HG02973 (cell line): ENCODE measurements at regions not wholly inside any gene's neighbourhood (a gene's known extent, or its start where the extent isn't known, plus 50 kb on each side); places are given as distances from the start of the nearest gene placed in this dataset.

Experiments used
- ATAC-seq: cut with Tn5 transposase; IDR thresholded peaks from one replicate; pipeline ENCODE4 v1.9.1; 2021; ENCODE audit warnings: moderate library complexity; ENCODE audit not compliant: unreplicated experiment

- ATAC-seq: no peak
These were observed 646.4 kb upstream of the MGMT start for GRCh38 chr10:128820663-128821062.

- ATAC-seq: no peak
These were observed 643.8 kb upstream of the MGMT start for GRCh38 chr10:128823201-128823600.

DNA sequence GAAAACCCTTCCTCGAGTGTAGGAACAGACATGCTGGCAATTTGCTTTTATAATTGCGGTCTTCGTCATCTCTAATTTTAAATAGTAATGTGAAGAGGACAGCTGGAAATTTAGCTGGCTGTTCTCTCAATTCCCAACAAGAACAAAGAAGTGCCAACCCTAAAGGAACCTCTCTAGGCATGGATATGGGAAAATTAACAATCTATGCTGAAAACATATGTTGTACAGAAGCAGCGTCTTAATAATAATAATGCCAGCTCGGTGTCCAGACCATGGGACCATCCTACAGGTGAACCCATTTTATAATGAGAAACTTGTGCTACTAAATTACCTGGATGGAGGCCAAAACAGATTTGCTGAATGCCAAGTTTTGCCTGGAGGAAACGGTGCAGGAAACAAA is 641.4 kb upstream of the MGMT start:
- ATAC-seq: no peak

- no peak for ATAC-seq
These were observed 633.4 kb upstream of the MGMT start for GRCh38 chr10:128833671-128834070.

DNA sequence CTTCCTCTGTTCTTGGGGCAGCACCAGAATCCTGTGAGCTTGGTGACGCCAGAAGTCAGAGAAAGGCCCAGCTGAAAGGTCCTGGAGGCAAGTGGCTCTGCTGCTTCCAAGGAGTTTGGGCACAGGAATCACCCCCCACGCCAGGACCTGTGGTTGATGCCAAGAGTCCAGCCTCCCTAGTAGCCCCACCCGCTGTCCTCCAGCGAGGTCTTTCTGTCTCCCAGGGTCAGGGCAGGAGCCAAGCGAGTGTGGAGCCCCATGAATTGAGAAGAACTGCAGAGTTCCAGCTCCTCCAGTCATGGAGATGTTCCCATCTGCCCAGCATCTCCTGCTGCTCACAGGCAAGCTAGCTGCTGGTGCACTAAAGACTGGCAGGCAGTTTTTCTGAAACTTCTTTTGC is 631.7 kb upstream of the MGMT start:
- ATAC-seq: no peak

DNA sequence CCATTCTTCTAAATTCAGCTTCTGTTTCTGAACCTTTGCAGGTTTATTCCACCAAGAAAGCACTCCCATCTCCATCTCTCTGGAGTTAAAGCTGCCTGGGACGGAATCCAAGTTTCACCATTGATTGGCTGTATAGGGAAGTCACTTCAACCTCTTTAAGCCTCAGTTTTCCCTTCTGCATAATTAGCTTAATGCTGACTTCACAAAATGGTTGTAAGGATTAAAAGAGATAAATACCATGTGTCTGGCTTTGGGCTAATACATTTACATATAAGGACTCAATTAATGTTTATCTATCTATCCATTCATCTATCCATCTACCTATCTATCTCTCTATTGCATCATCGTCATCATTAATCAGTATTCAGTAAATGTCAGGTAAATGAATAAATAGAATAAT is 629.6 kb upstream of the MGMT start:
- no peak for ATAC-seq

GRCh38 chr10:128839134-128839533 is 627.9 kb upstream of the MGMT start:
- ATAC-seq: no peak

GRCh38 chr10:128839701-128840100 is 627.3 kb upstream of the MGMT start:
- no peak for ATAC-seq

GRCh38 chr10:128843972-128844371 is 623.1 kb upstream of the MGMT start:
- no peak for ATAC-seq

- ATAC-seq: no peak
These were observed 620.1 kb upstream of the MGMT start for GRCh38 chr10:128846927-128847326.

DNA sequence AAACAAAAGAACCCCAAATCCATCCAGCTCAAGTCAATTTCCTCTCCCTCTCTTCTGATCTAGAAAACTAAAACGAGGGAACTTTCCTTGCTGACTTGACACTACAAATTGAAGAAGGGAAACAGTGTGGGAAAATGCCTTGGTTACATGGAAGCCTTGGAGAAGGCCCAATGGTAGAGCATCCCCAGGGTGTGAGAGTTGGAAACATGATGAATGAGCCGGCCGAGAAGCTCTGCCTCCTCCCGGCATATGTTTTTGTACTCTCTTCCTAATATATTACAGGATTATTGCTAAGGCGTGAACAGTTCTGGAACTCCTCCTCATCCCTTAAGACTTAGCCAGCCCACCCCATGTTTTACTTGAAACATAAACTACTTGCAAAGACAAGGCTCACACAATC is 618.2 kb upstream of the MGMT start:
- ATAC-seq: no peak

DNA sequence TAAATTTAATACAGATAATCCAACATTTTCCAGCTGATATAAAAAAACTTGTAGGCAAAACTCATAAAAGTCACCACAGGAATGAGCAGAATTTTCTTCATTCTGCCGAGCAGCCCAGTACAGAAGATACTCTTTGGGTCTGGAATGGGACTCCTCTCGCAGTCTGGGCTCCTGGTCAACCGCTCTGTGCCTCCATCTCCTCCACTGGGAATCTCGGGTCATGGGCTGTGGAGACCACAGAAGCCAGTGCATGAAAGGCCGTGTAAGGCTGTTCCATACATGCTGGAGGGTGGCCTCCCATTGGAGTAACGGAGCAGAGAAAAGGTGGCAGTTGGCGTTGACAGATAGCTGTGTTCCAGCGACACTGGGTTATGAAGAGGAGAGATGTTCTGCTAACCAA is 616.4 kb upstream of the MGMT start:
- no peak for ATAC-seq

DNA sequence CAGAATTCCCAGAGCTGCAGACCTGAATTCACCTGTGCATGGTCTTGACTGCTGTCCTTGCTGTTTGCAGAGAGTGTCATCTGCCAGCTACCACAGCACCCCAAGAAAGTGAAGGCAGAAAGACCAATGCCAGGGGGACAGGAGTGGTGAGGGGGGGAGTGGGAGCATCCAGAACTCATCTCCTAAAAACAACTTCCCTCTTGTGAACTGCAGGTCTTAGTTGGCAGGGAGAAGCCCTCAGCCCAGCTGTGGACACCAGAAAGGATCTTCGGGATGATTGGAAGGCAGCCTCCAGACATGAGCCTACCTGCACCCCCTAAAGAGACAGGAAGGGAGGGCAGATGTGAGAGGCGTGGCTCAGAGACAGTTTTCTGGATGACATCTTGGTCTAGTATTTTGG is 615.8 kb upstream of the MGMT start:
- no peak for ATAC-seq

GRCh38 chr10:128851726-128852125 is 615.3 kb upstream of the MGMT start:
- ATAC-seq: no peak

DNA sequence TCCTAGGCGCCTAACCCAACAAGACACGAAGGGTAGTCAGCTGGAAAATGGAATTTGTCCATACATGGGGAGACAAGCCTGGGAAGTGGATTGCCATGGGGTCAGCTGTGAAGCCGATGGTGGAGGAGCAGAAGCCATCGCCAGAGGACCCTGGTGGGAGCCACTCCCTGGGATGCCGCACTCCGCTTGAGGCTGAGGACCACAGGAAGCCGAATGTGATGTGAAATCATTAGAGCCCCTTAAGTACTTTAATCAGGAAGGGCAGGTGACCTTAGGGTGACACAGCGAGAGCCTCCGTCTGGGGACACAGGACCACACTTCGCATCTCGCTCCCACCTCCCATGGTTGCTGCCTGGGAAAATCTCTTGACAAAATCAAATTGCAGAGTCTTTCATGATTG is 614.6 kb upstream of the MGMT start:
- ATAC-seq: no peak

DNA sequence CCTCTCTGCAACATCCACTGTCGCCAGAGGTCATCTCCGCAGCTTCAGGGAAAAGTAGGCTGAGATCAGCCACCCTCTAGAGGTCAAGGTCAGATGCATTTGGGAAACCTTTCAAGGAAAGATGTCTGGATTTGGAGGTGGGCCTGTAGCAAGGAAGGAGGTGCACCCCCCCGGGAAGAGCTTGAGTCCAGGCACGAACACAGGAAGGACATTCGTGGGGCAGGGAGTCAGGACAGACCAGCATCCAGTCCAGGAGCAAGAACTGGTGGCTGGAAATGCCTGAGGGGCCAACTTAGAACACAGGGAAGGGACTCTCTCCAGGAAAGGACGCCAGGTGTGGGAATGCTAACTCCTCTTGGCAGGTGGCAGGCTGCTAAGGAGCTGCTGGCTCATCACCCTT is 614.1 kb upstream of the MGMT start:
- ATAC-seq: no peak

- ATAC-seq: no peak
These were observed 613.5 kb upstream of the MGMT start for GRCh38 chr10:128853537-128853936.

- no peak for ATAC-seq
These were observed 612.8 kb upstream of the MGMT start for GRCh38 chr10:128854204-128854603.

GRCh38 chr10:128854963-128855362 is 612.1 kb upstream of the MGMT start:
- ATAC-seq: no peak

GRCh38 chr10:128855618-128856428 is 611.2 kb upstream of the MGMT start:
- ATAC-seq: no peak

DNA sequence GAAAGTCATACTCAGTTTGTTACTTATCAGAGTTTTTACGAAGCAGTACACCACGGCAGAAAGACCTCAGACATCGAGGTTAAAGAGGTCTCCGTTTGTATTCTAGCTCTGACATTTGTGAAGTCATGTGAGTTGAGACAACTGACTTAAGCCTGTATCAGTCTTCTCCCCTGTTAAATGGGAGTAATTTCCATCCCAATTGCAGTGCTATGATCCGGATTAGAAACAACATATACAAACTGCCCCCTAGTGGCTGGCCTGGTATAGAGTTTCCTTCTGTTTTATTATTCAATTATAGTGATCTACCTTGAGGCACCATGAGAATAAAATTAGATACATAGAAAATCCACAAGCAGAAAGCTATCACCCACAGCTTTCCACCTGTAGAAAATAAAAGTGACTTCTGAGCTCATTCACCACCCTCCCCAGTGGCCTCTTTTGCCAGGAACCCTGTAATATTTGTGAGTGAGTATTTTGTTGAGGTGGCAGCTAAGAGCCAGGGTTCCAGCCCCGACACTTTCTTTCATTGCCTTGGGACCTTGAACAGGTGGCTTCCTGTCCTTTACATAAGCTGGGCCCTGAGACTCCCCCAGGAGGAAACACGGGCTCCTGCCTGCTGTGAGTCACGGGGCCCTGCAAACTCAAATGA is 607.2 kb upstream of the MGMT start:
- ATAC-seq: no peak

DNA sequence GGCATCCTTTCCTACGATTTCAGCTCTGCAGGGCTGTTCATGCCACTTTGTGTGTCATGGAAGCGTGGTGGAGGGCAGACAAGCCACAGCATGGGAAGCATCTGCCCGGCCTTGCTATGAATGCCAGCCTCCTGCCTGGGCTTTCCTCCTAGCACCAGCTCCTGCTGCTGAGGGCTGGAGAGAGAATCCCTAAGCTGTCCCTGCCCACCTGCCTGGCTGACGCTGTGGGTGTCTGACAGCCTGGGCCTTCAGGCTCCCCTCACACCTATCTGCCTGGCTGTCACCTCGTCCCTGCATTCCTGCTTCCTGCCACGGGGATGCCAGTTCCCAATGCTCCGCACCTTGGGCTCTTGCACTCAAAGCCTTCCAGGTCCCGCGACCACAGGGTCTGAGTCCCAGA is 606.5 kb upstream of the MGMT start:
- ATAC-seq: no peak
